22Rv1 (cell line): ENCODE measurements at regions not wholly inside any gene's neighbourhood (a gene's known extent, or its start where the extent isn't known, plus 50 kb on each side); places are given as distances from the start of the nearest gene placed in this dataset.

Experiments used
- ZFX ChIP-seq: fragments of 450-650 bp; IDR thresholded peaks from 2 replicates; pipeline ENCODE4 v1.6.1; 2017; ENCODE audit warnings: antibody characterized with exemption, borderline replicate concordance
- TF ChIP-seq, protein P1 (sequence below): fragments of 450-650 bp; IDR thresholded peaks from 2 replicates; pipeline ENCODE4 v1.5.1; 2017; ENCODE audit warnings: mild to moderate bottlenecking

DNA sequence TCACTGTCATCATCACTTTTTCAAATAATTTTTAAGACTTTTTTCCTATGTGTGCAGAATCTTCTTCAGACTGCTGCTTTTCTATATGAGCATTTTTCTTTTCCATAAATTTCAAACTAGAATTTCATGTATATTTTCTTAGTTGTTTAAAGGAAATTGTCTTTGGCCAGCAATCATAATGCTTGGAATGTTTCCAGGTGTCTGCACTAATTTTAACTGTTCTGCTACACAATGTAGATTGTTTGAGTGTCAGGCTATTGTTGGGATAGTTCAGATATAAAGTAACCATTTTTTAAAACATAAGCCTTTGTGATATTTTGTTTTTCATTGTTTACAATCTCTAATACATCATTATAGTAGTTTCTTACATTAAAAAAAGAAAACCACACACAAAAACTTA lies 1418.5 kb downstream of the EFNB2 start:
- TF ChIP-seq, protein P1, sequence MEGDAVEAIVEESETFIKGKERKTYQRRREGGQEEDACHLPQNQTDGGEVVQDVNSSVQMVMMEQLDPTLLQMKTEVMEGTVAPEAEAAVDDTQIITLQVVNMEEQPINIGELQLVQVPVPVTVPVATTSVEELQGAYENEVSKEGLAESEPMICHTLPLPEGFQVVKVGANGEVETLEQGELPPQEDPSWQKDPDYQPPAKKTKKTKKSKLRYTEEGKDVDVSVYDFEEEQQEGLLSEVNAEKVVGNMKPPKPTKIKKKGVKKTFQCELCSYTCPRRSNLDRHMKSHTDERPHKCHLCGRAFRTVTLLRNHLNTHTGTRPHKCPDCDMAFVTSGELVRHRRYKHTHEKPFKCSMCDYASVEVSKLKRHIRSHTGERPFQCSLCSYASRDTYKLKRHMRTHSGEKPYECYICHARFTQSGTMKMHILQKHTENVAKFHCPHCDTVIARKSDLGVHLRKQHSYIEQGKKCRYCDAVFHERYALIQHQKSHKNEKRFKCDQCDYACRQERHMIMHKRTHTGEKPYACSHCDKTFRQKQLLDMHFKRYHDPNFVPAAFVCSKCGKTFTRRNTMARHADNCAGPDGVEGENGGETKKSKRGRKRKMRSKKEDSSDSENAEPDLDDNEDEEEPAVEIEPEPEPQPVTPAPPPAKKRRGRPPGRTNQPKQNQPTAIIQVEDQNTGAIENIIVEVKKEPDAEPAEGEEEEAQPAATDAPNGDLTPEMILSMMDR, result no peak
- TF ChIP-seq ZFX, result no peak
